Panc1 (cell line): ENCODE measurements at regions not wholly inside any gene's neighbourhood (a gene's known extent, or its start where the extent isn't known, plus 50 kb on each side); places are given as distances from the start of the nearest gene placed in this dataset.

Experiments
- ATAC-seq: fragments of 200-7000 bp; cut with Tn5 transposase; 2 replicates; pipeline ENCODE4 v1.9.1; 2020; ENCODE audit warnings: mild to moderate bottlenecking, moderate library complexity
- BruUV-seq: library from RNA; stranded (reverse); fragments of 400-500 nt; replicated peaks from 2 replicates; lab custom pipeline; 2021; lab: Mats Ljungman, UMichigan
- CTCF ChIA-PET: fragments of 300-600 bp; sonication (Branson Sonifier 250); formaldehyde crosslinking; loops from one replicate; lab custom pipeline; 2022; ENCODE audit warnings: antibody characterized with exemption; lab: Charles Lee
- POLR2A ChIA-PET: fragments of 300-600 bp; sonication (Branson Sonifier 250); formaldehyde crosslinking; loops from one replicate; lab custom pipeline; 2022; ENCODE audit warnings: antibody characterized with exemption; lab: Charles Lee
- DNase-seq: peaks from one replicate; pipeline ENCODE4 v3.0.0-alpha.2; 2010; ENCODE audit warnings: low read depth, low spot score
- H3K27ac ChIP-seq: 2 replicates; pipeline ENCODE4 v1.5.1; 2011; ENCODE audit warnings: mild to moderate bottlenecking, low read length, inconsistent platforms
- H3K27me3 ChIP-seq: fragments of 200-500 bp; sonication (Bioruptor generic); 2 replicates; pipeline ENCODE4 v1.6.0; 2014; ENCODE audit warnings: low read length, inconsistent platforms; ENCODE audit not compliant: control insufficient read depth, insufficient read depth
- H3K36me3 ChIP-seq: fragments of 200-500 bp; sonication (Bioruptor generic); 2 replicates; pipeline ENCODE4 v1.5.1; 2014; ENCODE audit warnings: inconsistent platforms, mild to moderate bottlenecking, low read length, moderate library complexity; ENCODE audit not compliant: control insufficient read depth, insufficient read depth
- H3K4me1 ChIP-seq: 2 replicates; pipeline ENCODE4 v1.5.1; 2011; ENCODE audit warnings: inconsistent platforms, mild to moderate bottlenecking, low read length, moderate library complexity; ENCODE audit not compliant: control insufficient read depth, insufficient read depth
- H3K4me3 ChIP-seq, 2 experiments: 2 replicates each; pipeline ENCODE4 v1.5.1; 2011 to 2012; ENCODE audit warnings: low read depth in 2 of 2, low read length in 2 of 2, mild to moderate bottlenecking in 2 of 2, inconsistent platforms in 1 of 2, moderate library complexity in 1 of 2
- H3K9me3 ChIP-seq: fragments of 200-500 bp; sonication (Bioruptor generic); 2 replicates; pipeline ENCODE4 v1.5.1; 2014; ENCODE audit warnings: low read depth, mild to moderate bottlenecking, inconsistent platforms, low read length, moderate library complexity; ENCODE audit not compliant: control insufficient read depth, insufficient read depth
- CTCF ChIP-seq: fragments of 450-650 bp; IDR thresholded peaks from 2 replicates; pipeline ENCODE4 v1.5.1; 2017; ENCODE audit warnings: mild to moderate bottlenecking
- POLR2AphosphoS5 ChIP-seq: IDR thresholded peaks from 2 replicates; pipeline ENCODE4 v1.6.1; 2012; ENCODE audit warnings: mild to moderate bottlenecking, low read depth, low read length, moderate library complexity
- REST ChIP-seq, 2 experiments: IDR thresholded peaks; 2 replicates each; pipeline ENCODE4 v1.6.1; 2011 to 2012; ENCODE audit warnings: low read depth in 2 of 2, control low read depth in 1 of 2, low read length in 1 of 2, mild to moderate bottlenecking in 1 of 2, moderate library complexity in 1 of 2; ENCODE audit not compliant: insufficient read depth in 1 of 2
- SIN3A ChIP-seq: IDR thresholded peaks from 2 replicates; pipeline ENCODE4 v1.6.1; 2012; ENCODE audit warnings: low read depth, mild to moderate bottlenecking, low read length, moderate library complexity, borderline replicate concordance; ENCODE audit not compliant: insufficient read depth
- TCF7L2 ChIP-seq: IDR thresholded peaks from 2 replicates; pipeline ENCODE4 v1.6.1; 2011; ENCODE audit warnings: mild to moderate bottlenecking, low read depth, low read length, inconsistent platforms
- in situ Hi-C: cut with HindIII; loops from 2 replicates; pipeline ENCODE4 v1.10.0; 2016; ENCODE audit warnings: low sequenced_read_pairs, low pct_unique_long_range_greater_than_20kb
- intact Hi-C: fragments of 100-400 bp; cut with micrococcal nuclease; formaldehyde crosslinking; loops from one replicate; pipeline ENCODE4 v1.10.0; 2022; ENCODE audit not compliant: unreplicated experiment

- Histone ChIP-seq H3K36me3 (no peaks in the 10 kb centered on the region), H3K4me3 (no peak overlapping the region), H3K9me3 (no peaks in the 10 kb centered on the region), H3K27ac (no peak overlapping the region), H3K4me1 (no peaks in the 10 kb centered on the region), H3K27me3 (peaks cover 8% of the 10 kb centered on the region)
- POLR2A ChIA-PET = no interaction called here
- DNase-seq (no peak), ATAC-seq (no peak)
- CTCF ChIA-PET = no interaction called here
- BruUV-seq = no TSS peak
- in situ Hi-C loops = no loop called here
- TF ChIP-seq POLR2AphosphoS5 = no peak
- TF ChIP-seq CTCF = no peak
- no peak for TF ChIP-seq REST (IDR thresholded peaks at IDR 0.05; ENCODE audit: insufficient read depth in 1 of 2, low read depth in 2 of 2, low read length in 1 of 2)
- no peak for TF ChIP-seq TCF7L2
- no peak for TF ChIP-seq SIN3A
- intact Hi-C loops = no loop called here
These were observed 119.1 kb downstream of the RRM1 start for GRCh38 chr11:4213746-4214145.

- CTCF ChIA-PET = no interaction called here
These were observed 117.4 kb downstream of the RRM1 start for GRCh38 chr11:4211991-4212390.

More at GRCh38 chr11:4211991-4212390, 117.4 kb downstream of the RRM1 start:
- no peak overlapping the region for H3K4me3 ChIP-seq
- intact Hi-C loops (no loop called here), in situ Hi-C loops (no loop called here)
- ATAC-seq = no peak
- TF ChIP-seq TCF7L2 (no peak), POLR2AphosphoS5 (no peak), REST (IDR thresholded peaks at IDR 0.05; ENCODE audit: insufficient read depth in 1 of 2, low read depth in 2 of 2, low read length in 1 of 2) (no peak), CTCF (no peak), SIN3A (no peak)
- POLR2A ChIA-PET = no interaction called here
- no TSS peak for BruUV-seq
- peaks cover 6% of the 10 kb centered on the region for H3K27me3 ChIP-seq
- H3K9me3 ChIP-seq = no peaks in the 10 kb centered on the region
- H3K27ac ChIP-seq = no peak overlapping the region
- no peaks in the 10 kb centered on the region for H3K36me3 ChIP-seq
- no peaks in the 10 kb centered on the region for H3K4me1 ChIP-seq
- DNase-seq = no peak
